GM18951 (cell line): ENCODE measurements at regions not wholly inside any gene's neighbourhood (a gene's known extent, or its start where the extent isn't known, plus 50 kb on each side); places are given as distances from the start of the nearest gene placed in this dataset.
"Not testable (repeated sequence)": the region's sequence is repeated elsewhere in the genome, so short reads cannot be mapped to it uniquely, and the experiment has no call there.

Experiments used
- POLR2A ChIP-seq: IDR thresholded peaks from 4 replicates; pipeline ENCODE4 v1.6.1; 2011; ENCODE audit warnings: mild to moderate bottlenecking; ENCODE audit not compliant: insufficient read length, insufficient read depth; ENCODE audit errors: extremely low read depth
- in situ Hi-C: fragments of 300-500 bp; cut with MboI; formaldehyde crosslinking; loops from one replicate; pipeline ENCODE4 v1.12.0; 2022; ENCODE audit warnings: low sequenced_read_pairs, mixed read lengths, inconsistent platforms; ENCODE audit not compliant: unreplicated experiment

- no peak for TF ChIP-seq POLR2A
- in situ Hi-C loops: no loop called here
Measured at GRCh38 chr10:29210266-29210868, 78.5 kb upstream of the LYZL1 start.

GRCh38 chr10:29212597-29212996 lies 76.3 kb upstream of the LYZL1 start:
- TF ChIP-seq POLR2A: no peak
- in situ Hi-C loops: no loop called here

GRCh38 chr10:29214551-29214950 lies 74.3 kb upstream of the LYZL1 start:
- no peak for TF ChIP-seq POLR2A
- in situ Hi-C loops: no loop called here

GRCh38 chr10:29217292-29217738 lies 71.6 kb upstream of the LYZL1 start:
- in situ Hi-C loops: no loop called here

GRCh38 chr10:29223326-29223725 lies 65.5 kb upstream of the LYZL1 start:
- in situ Hi-C loops: no loop called here
- no peak for TF ChIP-seq POLR2A

More at GRCh38 chr10:29217292-29217738, 71.6 kb upstream of the LYZL1 start:
- no peak for TF ChIP-seq POLR2A

GRCh38 chr10:29224631-29225030 lies 64.2 kb upstream of the LYZL1 start:
- in situ Hi-C loops: no loop called here
- no peak for TF ChIP-seq POLR2A

GRCh38 chr10:29227201-29227600 lies 61.7 kb upstream of the LYZL1 start:
- in situ Hi-C loops: no loop called here
- no peak for TF ChIP-seq POLR2A

GRCh38 chr10:29228562-29228961 lies 60.3 kb upstream of the LYZL1 start:
- no peak for TF ChIP-seq POLR2A
- in situ Hi-C loops: no loop called here

GRCh38 chr10:29229258-29229705 lies 59.6 kb upstream of the LYZL1 start:
- TF ChIP-seq POLR2A: no peak
- in situ Hi-C loops: no loop called here

GRCh38 chr10:29236910-29237309 lies 52.0 kb upstream of the LYZL1 start:
- in situ Hi-C loops: not testable (repeated sequence)

GRCh38 chr10:29237786-29238185 lies 51.1 kb upstream of the LYZL1 start:
- in situ Hi-C loops: no loop called here
- no peak for TF ChIP-seq POLR2A

- in situ Hi-C loops: no loop called here
- no peak for TF ChIP-seq POLR2A
Measured at GRCh38 chr10:29238523-29239135, 50.2 kb upstream of the LYZL1 start.
